Thyroid gland (tissue), 4 donors: ENCODE measurements at regions not wholly inside any gene's neighbourhood (a gene's known extent, or its start where the extent isn't known, plus 50 kb on each side); places are given as distances from the start of the nearest gene placed in this dataset.

Source experiments
- CTCF ChIP-seq, 6 experiments: fragments of 200-600 bp in 3 of 6; fragments of 450-650 bp in 3 of 6; sonication (generic) in 3 of 6; IDR thresholded peaks; one replicate each; pipeline ENCODE4 v1.5.1; 2016 to 2019; ENCODE audit warnings: antibody characterized with exemption in 6 of 6, mild to moderate bottlenecking in 2 of 6, inconsistent platforms in 1 of 6, moderate library complexity in 1 of 6
- POLR2A ChIP-seq, 2 donors: fragments of 450-650 bp; IDR thresholded peaks; one replicate each; pipeline ENCODE4 v1.6.1; 2017; ENCODE audit warnings: antibody characterized with exemption in 2 of 2, mild to moderate bottlenecking in 2 of 2, moderate library complexity in 1 of 2

- TF ChIP-seq POLR2A (IDR thresholded peaks at IDR 0.05) (no peak), CTCF (IDR thresholded peaks at IDR 0.05) (no peak)
Observed at GRCh38 chr15:29418931-29419330, 149.3 kb upstream of the NSMCE3 start.
